ENCODE measurements at regions not wholly inside any gene's neighbourhood (a gene's known extent, or its start where the extent isn't known, plus 50 kb on each side); places are given as distances from the start of the nearest gene placed in this dataset.

GRCh38 chr6:169044381-169045230 is 209.0 kb downstream of the THBS2 start:
- no peak for DNase-seq

GRCh38 chr6:169042061-169042460 is 211.6 kb downstream of the THBS2 start:
- DNase-seq = no peak

- no peak for DNase-seq
These were observed 212.6 kb downstream of the THBS2 start for GRCh38 chr6:169041078-169041477.

- DNase-seq = no peak
These were observed 215.0 kb downstream of the THBS2 start for GRCh38 chr6:169038691-169039090.

GRCh38 chr6:169035385-169036240 is 218.0 kb downstream of the THBS2 start:
- DNase-seq = no peak

- no peak for DNase-seq
These were observed 219.0 kb downstream of the THBS2 start for GRCh38 chr6:169034516-169035167.

GRCh38 chr6:169029861-169030260 is 223.8 kb downstream of the THBS2 start:
- no peak for DNase-seq

- DNase-seq = no peak
These were observed 225.3 kb downstream of the THBS2 start for GRCh38 chr6:169028343-169028742.

- no peak for DNase-seq
These were observed 227.5 kb downstream of the THBS2 start for GRCh38 chr6:169026175-169026574.

- no peak for DNase-seq
These were observed 229.5 kb downstream of the THBS2 start for GRCh38 chr6:169024047-169024660.

GRCh38 chr6:169023161-169023874 is 230.3 kb downstream of the THBS2 start:
- no peak for DNase-seq

- DNase-seq = no peak
These were observed 231.6 kb downstream of the THBS2 start for GRCh38 chr6:169022079-169022478.

GRCh38 chr6:169020821-169021220 is 232.8 kb downstream of the THBS2 start:
- DNase-seq = no peak

GRCh38 chr6:169019727-169020491 is 233.7 kb downstream of the THBS2 start:
- DNase-seq = no peak

GRCh38 chr6:169019111-169019510 is 234.5 kb downstream of the THBS2 start:
- no peak for DNase-seq

- no peak for DNase-seq
These were observed 236.9 kb downstream of the THBS2 start for GRCh38 chr6:169016758-169017157.

GRCh38 chr6:169014211-169015197 is 239.1 kb downstream of the THBS2 start:
- DNase-seq = no peak

- DNase-seq = no peak
These were observed 244.0 kb downstream of the THBS2 start for GRCh38 chr6:169009628-169010027.

GRCh38 chr6:169008641-169009257 is 244.9 kb downstream of the THBS2 start:
- DNase-seq = no peak

- no peak for DNase-seq
These were observed 248.5 kb downstream of the THBS2 start for GRCh38 chr6:169005166-169005565.

Measured in CD4-positive, alpha-beta T cell treated with Interleukin-15 for 1 hour (primary cell).